ENCODE measurements at regions not wholly inside any gene's neighbourhood (a gene's known extent, or its start where the extent isn't known, plus 50 kb on each side); places are given as distances from the start of the nearest gene placed in this dataset.

- H3K4me2 ChIP-seq (ENCODE audit: low read depth, low read length), result no peak overlapping the region
- H3K27me3 ChIP-seq (replicated peaks; ENCODE audit: insufficient read depth, low read length), result no peaks in the 10 kb centered on the region
- H3K4me1 ChIP-seq (ENCODE audit: low read length), result no peaks in the 10 kb centered on the region
- DNase-seq, result no peak
- no peaks in the 10 kb centered on the region for H4K20me1 ChIP-seq (ENCODE audit: insufficient read depth, low read length)
- no peak overlapping the region for H2AFZ ChIP-seq (ENCODE audit: low read length)
- H3K27ac ChIP-seq (ENCODE audit: low read length), result no peak overlapping the region
- H3F3A ChIP-seq (ENCODE audit: insufficient read depth, low read length), result no peaks in the 10 kb centered on the region
- no peak overlapping the region for H3K9ac ChIP-seq (ENCODE audit: low read length)
- H3K9me3 ChIP-seq (replicated peaks; ENCODE audit: insufficient read depth, low read length), result no peaks in the 10 kb centered on the region
- H3K36me3 ChIP-seq (replicated peaks; ENCODE audit: insufficient read depth, low read length), result no peaks in the 10 kb centered on the region
- H3K4me3 ChIP-seq (ENCODE audit: low read length), result no peak overlapping the region
- no peaks in the 10 kb centered on the region for H3K79me2 ChIP-seq (ENCODE audit: low read length)
- no peaks in the 10 kb centered on the region for H3K9me2 ChIP-seq (replicated peaks; ENCODE audit: insufficient read depth, low read length)
- TF ChIP-seq EZH2 (optimal IDR thresholded peaks at IDR 0.05; ENCODE audit: low read depth, low read length) (no peak), CTCF (IDR thresholded peaks at IDR 0.05; ENCODE audit: low read length) (no peak), EZH2phosphoT487 (IDR thresholded peaks at IDR 0.05; ENCODE audit: low read length) (no peak)
Observed at GRCh38 chr3:74709951-74710350, 95.5 kb upstream of the CNTN3 start.

GRCh38 chr3:74693696-74694393, 79.4 kb upstream of the CNTN3 start:
- no peak overlapping the region for H3K4me3 ChIP-seq (ENCODE audit: low read length)
- no peak overlapping the region for H3K27ac ChIP-seq (ENCODE audit: low read length)
- no peaks in the 10 kb centered on the region for H3K79me2 ChIP-seq (ENCODE audit: low read length)
- H3K9me3 ChIP-seq (replicated peaks; ENCODE audit: insufficient read depth, low read length), result no peaks in the 10 kb centered on the region
- H4K20me1 ChIP-seq (ENCODE audit: insufficient read depth, low read length), result no peaks in the 10 kb centered on the region
- H3K4me1 ChIP-seq (ENCODE audit: low read length), result no peaks in the 10 kb centered on the region
- no peaks in the 10 kb centered on the region for H3K36me3 ChIP-seq (replicated peaks; ENCODE audit: insufficient read depth, low read length)
- H3F3A ChIP-seq (ENCODE audit: insufficient read depth, low read length), result no peaks in the 10 kb centered on the region
- no peak overlapping the region for H2AFZ ChIP-seq (ENCODE audit: low read length)
- no peak overlapping the region for H3K9ac ChIP-seq (ENCODE audit: low read length)
- TF ChIP-seq EZH2phosphoT487 (IDR thresholded peaks at IDR 0.05; ENCODE audit: low read length) (no peak), CTCF (IDR thresholded peaks at IDR 0.05; ENCODE audit: low read length) (no peak), EZH2 (optimal IDR thresholded peaks at IDR 0.05; ENCODE audit: low read depth, low read length) (no peak)
- H3K27me3 ChIP-seq (replicated peaks; ENCODE audit: insufficient read depth, low read length), result no peaks in the 10 kb centered on the region
- H3K4me2 ChIP-seq (ENCODE audit: low read depth, low read length), result no peak overlapping the region
- no peak for DNase-seq
- no peaks in the 10 kb centered on the region for H3K9me2 ChIP-seq (replicated peaks; ENCODE audit: insufficient read depth, low read length)

- Histone ChIP-seq H3K9me3 (replicated peaks; ENCODE audit: insufficient read depth, low read length) (no peaks in the 10 kb centered on the region), H3K9me2 (replicated peaks; ENCODE audit: insufficient read depth, low read length) (no peaks in the 10 kb centered on the region), H3K4me2 (ENCODE audit: low read depth, low read length) (no peak overlapping the region), H4K20me1 (ENCODE audit: insufficient read depth, low read length) (no peaks in the 10 kb centered on the region), H3K9ac (ENCODE audit: low read length) (no peak overlapping the region), H3K79me2 (ENCODE audit: low read length) (no peaks in the 10 kb centered on the region), H3K27ac (ENCODE audit: low read length) (no peak overlapping the region), H3F3A (ENCODE audit: insufficient read depth, low read length) (no peaks in the 10 kb centered on the region), H3K27me3 (replicated peaks; ENCODE audit: insufficient read depth, low read length) (no peaks in the 10 kb centered on the region), H3K4me1 (ENCODE audit: low read length) (no peaks in the 10 kb centered on the region), H2AFZ (ENCODE audit: low read length) (no peak overlapping the region), H3K4me3 (ENCODE audit: low read length) (no peak overlapping the region), H3K36me3 (replicated peaks; ENCODE audit: insufficient read depth, low read length) (no peaks in the 10 kb centered on the region)
- DNase-seq, result no peak
- no peak for TF ChIP-seq CTCF (IDR thresholded peaks at IDR 0.05; ENCODE audit: low read length)
- no peak for TF ChIP-seq EZH2phosphoT487 (IDR thresholded peaks at IDR 0.05; ENCODE audit: low read length)
- TF ChIP-seq EZH2 (optimal IDR thresholded peaks at IDR 0.05; ENCODE audit: low read depth, low read length), result no peak
Observed at GRCh38 chr3:74693251-74693650, 78.8 kb upstream of the CNTN3 start.

Data from MM.1S (cell line).